Esophagus squamous epithelium (tissue), 5 donors: ENCODE measurements at regions not wholly inside any gene's neighbourhood (a gene's known extent, or its start where the extent isn't known, plus 50 kb on each side); places are given as distances from the start of the nearest gene placed in this dataset.

Experiments
- DNase-seq: peaks from one replicate; lab custom pipeline; 2025; lab: John Stamatoyannopoulos, UW
- H3K27ac ChIP-seq, 4 donors: fragments of 200-600 bp; sonication (generic); one replicate each; pipeline ENCODE4 v1.5.1; 2016 to 2019; ENCODE audit warnings: mild to moderate bottlenecking in 1 of 4
- H3K27me3 ChIP-seq, 4 donors: fragments of 200-600 bp; sonication (generic); 1 replicate in 3 of 4; 2 replicates in 1 of 4; pipeline versions ENCODE4 v1.5.1 to v1.6.0; 2017 to 2021; ENCODE audit warnings: antibody characterized with exemption in 1 of 4
- H3K36me3 ChIP-seq, 3 donors: fragments of 200-600 bp; sonication (generic); one replicate each; pipeline ENCODE4 v1.5.1; 2016 to 2019
- H3K4me1 ChIP-seq, 3 donors: fragments of 200-600 bp; sonication (generic); one replicate each; pipeline ENCODE4 v1.5.1; 2017 to 2019
- H3K4me3 ChIP-seq, 4 donors: fragments of 200-600 bp; sonication (generic); 1 replicate in 3 of 4; 2 replicates in 1 of 4; pipeline ENCODE4 v1.5.1; 2016 to 2019; ENCODE audit warnings: mild to moderate bottlenecking in 2 of 4, moderate library complexity in 1 of 4
- H3K9me3 ChIP-seq, 3 donors: fragments of 200-600 bp; sonication (generic); one replicate each; pipeline ENCODE4 v1.5.1; 2016 to 2019
- POLR2A ChIP-seq, 4 donors: fragments of 450-650 bp; IDR thresholded peaks; one replicate each; pipeline ENCODE4 v1.6.1; 2017; ENCODE audit warnings: antibody characterized with exemption in 4 of 4, mild to moderate bottlenecking in 4 of 4, moderate library complexity in 3 of 4
- WGBS, 2 donors: methylation state at CpG; one replicate each; pipeline ENCODE4 v1.1.5; 2018; 5-methylcytosine and 5-hydroxymethylcytosine counted together
- intact Hi-C: fragments of 100-400 bp; cut with DNase I; formaldehyde crosslinking; loops from one replicate; pipeline ENCODE4 v1.15.0; 2022
- TF ChIP-seq, protein P1 (sequence below), 6 experiments: fragments of 450-650 bp in 4 of 6; fragments of 200-600 bp in 2 of 6; sonication (generic) in 2 of 6; IDR thresholded peaks; one replicate each; pipeline ENCODE4 v1.5.1; 2016 to 2019; ENCODE audit warnings: antibody characterized with exemption in 6 of 6, mild to moderate bottlenecking in 4 of 6, moderate library complexity in 4 of 6
- donor health status: DM: yes; HTN: yes; CAD: no.

GRCh38 chr15:37788330-37788729 is 146.1 kb upstream of the TMCO5A start:
- no peaks in the 10 kb centered on the region for H3K27me3 ChIP-seq
- no peak overlapping the region for H3K27ac ChIP-seq
- H3K4me3 ChIP-seq, result no peak overlapping the region
- no peaks in the 10 kb centered on the region for H3K4me1 ChIP-seq
- 57 to 62% methylated on average over 2 of the region's 2 CpGs for WGBS, 2 donors
- TF ChIP-seq, protein P1, sequence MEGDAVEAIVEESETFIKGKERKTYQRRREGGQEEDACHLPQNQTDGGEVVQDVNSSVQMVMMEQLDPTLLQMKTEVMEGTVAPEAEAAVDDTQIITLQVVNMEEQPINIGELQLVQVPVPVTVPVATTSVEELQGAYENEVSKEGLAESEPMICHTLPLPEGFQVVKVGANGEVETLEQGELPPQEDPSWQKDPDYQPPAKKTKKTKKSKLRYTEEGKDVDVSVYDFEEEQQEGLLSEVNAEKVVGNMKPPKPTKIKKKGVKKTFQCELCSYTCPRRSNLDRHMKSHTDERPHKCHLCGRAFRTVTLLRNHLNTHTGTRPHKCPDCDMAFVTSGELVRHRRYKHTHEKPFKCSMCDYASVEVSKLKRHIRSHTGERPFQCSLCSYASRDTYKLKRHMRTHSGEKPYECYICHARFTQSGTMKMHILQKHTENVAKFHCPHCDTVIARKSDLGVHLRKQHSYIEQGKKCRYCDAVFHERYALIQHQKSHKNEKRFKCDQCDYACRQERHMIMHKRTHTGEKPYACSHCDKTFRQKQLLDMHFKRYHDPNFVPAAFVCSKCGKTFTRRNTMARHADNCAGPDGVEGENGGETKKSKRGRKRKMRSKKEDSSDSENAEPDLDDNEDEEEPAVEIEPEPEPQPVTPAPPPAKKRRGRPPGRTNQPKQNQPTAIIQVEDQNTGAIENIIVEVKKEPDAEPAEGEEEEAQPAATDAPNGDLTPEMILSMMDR (IDR thresholded peaks at IDR 0.05), result no peak
- no peak for TF ChIP-seq POLR2A (IDR thresholded peaks at IDR 0.05)
- intact Hi-C loops, result no loop called here
- DNase-seq, result no peak
- no peaks in the 10 kb centered on the region for H3K9me3 ChIP-seq
- H3K36me3 ChIP-seq, result no peaks in the 10 kb centered on the region

DNA sequence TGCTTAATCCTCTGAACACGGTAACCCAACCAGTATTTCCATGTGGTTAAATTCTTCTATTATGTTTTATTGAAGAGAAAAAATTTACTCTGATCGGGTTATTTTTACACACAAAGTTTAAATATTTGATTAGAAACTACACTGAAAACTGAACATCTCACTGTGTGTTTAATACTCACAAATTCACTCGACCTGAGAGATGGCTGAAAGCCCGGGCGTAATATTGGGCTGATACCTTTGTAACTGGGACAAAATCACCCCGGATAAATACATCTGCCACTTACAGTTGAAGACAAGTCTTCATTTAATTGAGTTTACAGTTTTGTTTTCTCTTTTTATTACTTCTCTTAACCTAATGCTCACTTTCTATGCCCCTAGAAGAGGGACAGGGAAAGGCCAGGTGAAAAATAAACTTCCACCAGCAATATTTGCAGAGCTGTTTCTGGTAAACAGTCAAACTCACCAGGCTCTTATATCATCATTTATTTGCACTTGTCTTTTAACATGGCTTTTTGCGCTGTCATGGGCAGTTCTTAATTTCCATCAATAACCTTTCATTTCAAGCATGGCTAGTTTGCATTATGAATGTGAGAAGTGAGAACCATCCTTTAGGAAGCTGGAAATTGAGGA is 145.6 kb upstream of the TMCO5A start:
- intact Hi-C loops, result no loop called here
- WGBS, 2 donors, result 74 to 78% methylated on average over 7 of the region's 7 CpGs
- no peak overlapping the region for H3K27ac ChIP-seq

DNA sequence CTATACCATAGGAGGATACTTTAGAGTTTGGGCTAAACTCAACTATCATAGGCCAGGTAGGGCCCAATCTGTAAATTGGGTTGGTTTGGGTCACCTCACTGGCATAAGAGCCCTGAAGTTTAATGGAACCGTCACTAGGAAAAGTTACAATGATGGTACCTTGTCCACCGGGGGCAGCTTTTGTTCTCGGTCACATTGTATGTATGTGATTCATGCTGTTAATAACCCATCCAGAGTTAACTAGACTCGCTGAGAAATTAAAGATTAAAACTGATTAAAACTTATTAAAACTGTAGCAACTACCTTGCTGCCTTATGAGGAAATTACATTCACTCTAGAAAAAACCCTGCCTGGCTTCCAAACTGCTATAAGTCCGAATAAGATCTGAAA is 145.0 kb upstream of the TMCO5A start:
- 82 to 84% methylated on average over 5 of the region's 5 CpGs for WGBS, 2 donors

More for the DNA sequence above, 145.6 kb upstream of the TMCO5A start:
- Histone ChIP-seq H3K4me3 (no peak overlapping the region), H3K36me3 (no peaks in the 10 kb centered on the region), H3K9me3 (no peaks in the 10 kb centered on the region), H3K4me1 (no peaks in the 10 kb centered on the region), H3K27me3 (no peaks in the 10 kb centered on the region)
- DNase-seq, result no peak
- TF ChIP-seq, protein P1 (IDR thresholded peaks at IDR 0.05), result no peak

GRCh38 chr15:37789881-37790280 is 144.6 kb upstream of the TMCO5A start:
- TF ChIP-seq, protein P1 (IDR thresholded peaks at IDR 0.05), result no peak
- no peak for TF ChIP-seq POLR2A (IDR thresholded peaks at IDR 0.05)
- Histone ChIP-seq H3K4me3 (no peak overlapping the region), H3K9me3 (no peaks in the 10 kb centered on the region), H3K27ac (no peak overlapping the region), H3K36me3 (no peaks in the 10 kb centered on the region), H3K27me3 (no peaks in the 10 kb centered on the region), H3K4me1 (no peaks in the 10 kb centered on the region)
- DNase-seq, result no peak
- intact Hi-C loops, result no loop called here

More for the DNA sequence above, 145.0 kb upstream of the TMCO5A start:
- no peak for DNase-seq
- Histone ChIP-seq H3K4me3 (no peak overlapping the region), H3K4me1 (no peaks in the 10 kb centered on the region), H3K27ac (no peak overlapping the region), H3K27me3 (no peaks in the 10 kb centered on the region), H3K36me3 (no peaks in the 10 kb centered on the region), H3K9me3 (no peaks in the 10 kb centered on the region)
- intact Hi-C loops, result no loop called here
- no peak for TF ChIP-seq POLR2A (IDR thresholded peaks at IDR 0.05)
- TF ChIP-seq, protein P1 (IDR thresholded peaks at IDR 0.05), result no peak

- Histone ChIP-seq H3K36me3 (no peaks in the 10 kb centered on the region), H3K4me1 (no peaks in the 10 kb centered on the region), H3K27ac (no peak overlapping the region), H3K27me3 (no peaks in the 10 kb centered on the region), H3K9me3 (no peaks in the 10 kb centered on the region), H3K4me3 (no peak overlapping the region)
- intact Hi-C loops, result no loop called here
- no peak for DNase-seq
- no peak for TF ChIP-seq POLR2A (IDR thresholded peaks at IDR 0.05)
- TF ChIP-seq, protein P1 (IDR thresholded peaks at IDR 0.05), result no peak
- 59 to 82% methylated on average over 3 of the region's 3 CpGs for WGBS, 2 donors
Measured at GRCh38 chr15:37791693-37792092, 142.7 kb upstream of the TMCO5A start.
